SH-SY5Y (cell line): ENCODE measurements at regions not wholly inside any gene's neighbourhood (a gene's known extent, or its start where the extent isn't known, plus 50 kb on each side); places are given as distances from the start of the nearest gene placed in this dataset.

ENCODE experiments used
- GATA2 ChIP-seq: IDR thresholded peaks from 2 replicates; pipeline ENCODE4 v1.6.1; 2011; ENCODE audit warnings: mild to moderate bottlenecking, low read depth, low read length
- GATA3 ChIP-seq: IDR thresholded peaks from 2 replicates; pipeline ENCODE4 v1.6.1; 2011; ENCODE audit warnings: low read depth, mild to moderate bottlenecking, low read length, moderate library complexity

DNA sequence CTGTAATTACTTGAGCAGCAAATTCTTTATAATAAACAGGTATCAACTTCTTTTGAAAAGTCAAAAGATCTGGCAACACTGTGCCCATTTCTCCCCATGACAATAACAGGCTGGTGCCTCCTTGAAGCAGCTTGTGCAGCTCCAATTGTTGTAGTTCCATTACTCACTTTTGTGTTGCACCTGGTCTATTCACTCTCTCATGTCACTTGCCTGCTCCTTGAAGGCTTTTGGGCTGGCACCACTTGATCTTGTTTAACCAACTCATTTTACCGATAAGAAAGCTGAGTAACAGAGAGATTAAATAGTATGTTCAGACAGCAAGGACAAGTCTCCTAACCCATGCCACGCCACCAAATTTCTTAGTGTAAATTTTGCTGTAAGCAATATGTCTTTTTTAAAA is 314.5 kb downstream of the OSR1 start:
- no peak for TF ChIP-seq GATA3
- TF ChIP-seq GATA2 = no peak
